GM19240 (cell line): ENCODE measurements at regions not wholly inside any gene's neighbourhood (a gene's known extent, or its start where the extent isn't known, plus 50 kb on each side); places are given as distances from the start of the nearest gene placed in this dataset.

ENCODE experiments used
- DNase-seq: peaks from one replicate; pipeline ENCODE4 v3.0.0; 2011; ENCODE audit warnings: low spot score; ENCODE audit not compliant: insufficient read length

GRCh38 chr12:3996322-3996721 is 123.1 kb upstream of the PARP11 start:
- no peak for DNase-seq

DNA sequence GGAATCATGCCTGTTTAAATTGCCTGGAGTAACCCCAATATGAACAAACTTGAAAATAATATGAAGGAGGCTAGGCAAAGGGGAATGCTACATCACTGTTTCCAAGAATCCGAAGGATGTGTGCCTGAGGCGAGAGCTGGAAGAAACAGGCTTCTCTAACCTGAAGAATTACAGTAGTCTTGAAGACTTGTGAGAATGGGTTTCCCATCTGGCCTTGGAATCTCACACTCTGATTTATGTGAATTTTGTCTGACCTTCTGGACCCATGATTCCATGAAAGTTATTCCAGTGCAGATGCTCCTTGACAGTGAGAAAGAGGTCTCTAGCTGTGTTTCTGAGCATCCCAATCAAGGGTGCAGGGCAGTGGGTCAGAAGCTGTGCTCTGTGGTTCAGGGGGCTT is 122.1 kb upstream of the PARP11 start:
- no peak for DNase-seq

DNA sequence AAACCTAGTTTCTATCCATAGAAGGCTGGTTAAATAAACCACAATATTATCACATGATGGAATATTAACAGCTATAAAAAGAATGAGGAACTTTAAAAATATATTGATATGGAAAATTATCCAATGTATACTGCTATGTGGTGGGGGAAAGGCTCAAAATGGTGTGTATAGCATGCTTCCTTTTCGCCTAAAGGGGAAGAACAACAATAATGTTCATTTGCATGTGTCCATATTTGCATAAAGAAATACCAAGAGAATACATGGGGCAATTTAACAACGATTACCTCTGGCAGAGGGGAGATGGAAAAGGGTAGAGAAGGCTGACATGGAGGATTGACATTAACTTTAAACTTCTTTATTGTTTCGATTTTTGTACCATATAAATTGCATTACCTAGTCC is 121.3 kb upstream of the PARP11 start:
- DNase-seq: no peak

DNA sequence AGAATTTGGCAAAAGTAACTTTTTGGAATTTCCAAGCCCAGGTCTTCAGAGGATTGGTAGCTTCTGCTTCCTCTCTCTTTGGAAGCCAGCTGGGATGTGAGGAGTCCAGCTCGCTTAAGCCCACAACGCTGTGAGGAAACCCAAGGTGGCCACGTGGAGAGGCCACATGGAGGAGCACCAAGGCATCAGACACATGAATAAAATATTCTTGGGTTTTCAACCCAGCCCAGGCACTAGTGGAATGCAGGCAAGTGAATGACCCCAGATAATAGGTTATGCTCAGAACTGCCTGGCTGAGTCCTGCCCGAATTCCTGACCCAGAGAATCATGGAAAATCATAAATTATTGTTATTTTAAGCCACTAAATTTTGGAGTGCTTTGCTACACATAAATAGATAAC is 119.7 kb upstream of the PARP11 start:
- no peak for DNase-seq

GRCh38 chr12:3991798-3992580 is 118.8 kb upstream of the PARP11 start:
- DNase-seq: no peak

- DNase-seq: no peak
These were observed 117.5 kb upstream of the PARP11 start for GRCh38 chr12:3990501-3991280.

- DNase-seq: no peak
These were observed 116.0 kb upstream of the PARP11 start for GRCh38 chr12:3989218-3989550.

- peak; percentile 38 for DNase-seq
These were observed 115.5 kb upstream of the PARP11 start for GRCh38 chr12:3988519-3989217.

DNA sequence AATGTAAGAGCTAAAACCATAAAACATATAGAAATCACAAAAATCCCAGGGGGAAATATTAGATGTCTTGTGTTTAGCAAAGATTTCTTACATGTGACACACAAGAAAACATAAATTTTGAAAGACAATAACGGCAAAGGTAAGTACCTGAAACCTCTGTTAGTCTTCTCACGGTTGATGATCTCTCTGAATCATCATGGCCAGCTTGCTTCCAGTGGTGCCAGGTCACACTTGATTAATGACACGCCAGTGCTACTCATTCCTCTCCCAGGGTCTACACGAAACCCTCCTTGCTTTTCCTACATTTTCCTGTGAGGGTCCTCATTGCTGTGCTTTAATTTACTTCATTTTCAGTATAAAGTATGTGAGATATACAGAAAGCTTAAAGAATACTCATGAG is 114.4 kb upstream of the PARP11 start:
- no peak for DNase-seq

- DNase-seq: no peak
These were observed 107.5 kb upstream of the PARP11 start for GRCh38 chr12:3980504-3981272.

DNA sequence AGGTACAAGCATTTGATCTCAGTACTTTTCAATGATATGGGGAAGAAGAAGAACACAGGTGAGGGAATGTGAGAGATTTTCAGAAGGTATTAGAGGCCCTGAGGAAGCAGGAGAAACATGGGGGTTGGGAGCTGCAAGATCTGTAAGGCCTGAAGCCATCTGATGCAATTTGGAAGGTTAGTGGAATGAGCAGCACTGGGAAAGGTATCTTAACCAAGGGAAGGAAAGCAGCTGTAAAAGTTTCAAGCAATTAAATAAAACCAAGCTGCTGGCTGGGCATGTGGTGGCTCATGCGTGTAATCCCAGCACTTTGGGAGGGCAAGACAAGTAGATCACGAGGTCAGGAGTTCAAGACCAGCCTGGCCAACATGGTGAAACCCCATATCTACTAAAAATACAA is 104.4 kb upstream of the PARP11 start:
- DNase-seq: no peak

DNA sequence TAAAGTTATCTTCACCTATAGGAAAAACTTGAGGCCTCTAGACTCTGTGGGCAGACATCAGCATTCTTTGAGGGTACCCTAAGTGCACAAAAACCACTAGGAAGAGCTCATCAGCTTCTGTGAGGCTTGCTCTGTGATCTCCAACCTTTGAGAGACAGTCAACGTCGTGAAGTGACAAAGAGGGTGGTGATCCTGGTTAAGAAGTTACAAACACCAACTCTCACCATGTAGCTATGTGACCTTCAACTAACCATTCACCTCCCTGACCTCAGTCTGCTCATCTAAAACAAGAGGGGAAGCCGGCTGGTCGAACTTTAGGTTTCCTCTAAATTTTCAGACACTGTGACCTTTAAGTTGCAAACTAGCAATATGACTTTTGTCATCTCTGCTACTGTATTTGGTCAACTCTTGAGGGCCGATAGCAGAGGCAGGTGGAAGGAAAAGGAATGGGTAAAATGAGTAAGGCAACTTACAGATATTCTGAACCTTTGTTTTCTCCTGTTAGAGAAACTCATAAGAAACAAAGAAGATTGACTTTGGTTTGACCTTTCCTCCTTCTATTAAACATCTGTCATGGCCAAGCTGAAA is 103.2 kb upstream of the PARP11 start:
- DNase-seq: no peak

DNA sequence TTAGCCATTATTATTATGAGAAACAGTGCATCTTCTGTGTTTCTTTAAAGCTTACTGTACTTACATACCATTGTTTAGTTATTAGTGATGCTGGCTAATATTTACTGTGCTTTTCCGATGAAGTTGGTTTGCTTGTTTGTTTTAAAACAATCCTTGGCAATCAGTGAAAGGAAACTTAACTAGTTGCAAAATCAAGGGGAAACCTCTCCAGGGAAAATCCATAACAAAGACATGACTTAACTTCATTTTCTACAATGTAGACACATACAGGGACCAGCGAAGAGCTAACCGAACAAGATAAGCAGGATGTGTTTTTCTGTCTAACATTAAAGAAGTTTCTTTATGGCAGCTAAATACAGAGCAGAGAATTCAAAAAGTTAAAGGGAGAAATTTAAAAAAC is 102.5 kb upstream of the PARP11 start:
- no peak for DNase-seq

DNA sequence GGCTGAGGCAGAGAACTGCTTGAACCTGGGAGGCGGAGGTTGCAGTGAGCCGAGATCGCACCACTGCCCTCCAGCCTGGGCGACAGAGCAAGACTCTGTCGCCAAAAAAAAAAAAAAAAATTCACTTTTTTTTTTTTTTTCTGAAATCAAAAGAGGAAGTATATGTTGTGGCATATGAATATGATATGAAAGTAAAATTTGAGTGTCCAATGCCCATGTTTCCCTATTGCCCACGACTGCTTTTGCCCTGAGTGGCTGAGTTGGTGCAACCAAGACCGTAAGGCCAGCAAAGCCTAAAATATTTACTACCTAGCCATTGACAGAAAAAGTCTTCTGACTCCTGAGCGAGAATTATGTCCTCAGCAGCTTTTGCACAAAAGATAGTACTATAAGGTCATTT is 101.7 kb upstream of the PARP11 start:
- no peak for DNase-seq

DNA sequence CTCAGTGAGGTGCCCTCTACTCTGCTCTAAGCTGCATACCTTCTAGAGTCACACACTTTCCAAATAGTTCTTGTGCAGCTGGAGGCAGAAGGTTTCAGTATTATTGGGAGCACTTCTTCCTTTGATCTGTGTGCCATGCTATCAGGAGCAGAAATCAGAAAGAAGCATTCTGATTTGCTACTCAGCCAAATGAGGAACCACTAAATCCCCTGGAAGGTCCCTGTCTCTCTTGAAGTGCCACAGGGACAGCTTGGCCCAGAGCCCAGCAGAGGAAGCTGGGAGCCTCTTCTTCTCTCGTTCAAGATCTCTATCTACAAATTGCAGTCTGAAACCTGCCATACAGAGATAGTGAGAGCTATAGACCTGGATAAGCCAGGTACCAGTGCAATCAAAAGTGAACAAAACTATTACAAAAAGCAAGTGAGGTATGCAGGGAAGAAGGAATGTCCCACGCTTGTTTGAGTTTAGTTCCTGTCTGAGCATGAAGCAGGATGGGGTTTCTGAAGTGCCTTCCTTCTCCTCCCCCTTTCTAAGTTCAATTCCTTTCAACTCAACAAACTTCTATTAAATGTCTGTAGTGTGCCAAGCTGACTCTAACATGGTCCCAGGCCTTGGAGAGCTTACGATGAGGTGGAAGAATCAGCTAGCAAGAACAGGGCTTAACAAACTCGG is 100.9 kb upstream of the PARP11 start:
- DNase-seq: no peak

GRCh38 chr12:3973269-3973884 is 100.2 kb upstream of the PARP11 start:
- no peak for DNase-seq

DNA sequence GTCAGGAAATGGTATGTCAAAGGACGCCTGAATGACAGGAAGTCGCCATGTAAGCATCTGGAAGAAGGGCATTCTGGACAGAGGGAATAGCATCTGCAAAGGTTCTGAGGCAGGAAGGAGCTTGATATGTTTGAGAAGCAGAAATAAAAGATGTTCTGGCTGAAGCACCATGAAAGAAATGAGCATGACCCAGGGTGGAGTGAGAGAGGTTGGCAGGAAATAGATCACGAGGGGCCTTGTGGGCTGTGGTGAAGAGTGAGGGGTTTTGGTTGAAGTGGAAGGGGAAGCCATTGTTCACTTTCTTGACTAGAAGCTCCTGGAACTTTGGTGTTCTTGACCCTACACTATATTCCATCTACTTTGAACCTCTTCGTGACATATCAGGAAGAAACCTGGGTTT is 99.4 kb upstream of the PARP11 start:
- no peak for DNase-seq

DNA sequence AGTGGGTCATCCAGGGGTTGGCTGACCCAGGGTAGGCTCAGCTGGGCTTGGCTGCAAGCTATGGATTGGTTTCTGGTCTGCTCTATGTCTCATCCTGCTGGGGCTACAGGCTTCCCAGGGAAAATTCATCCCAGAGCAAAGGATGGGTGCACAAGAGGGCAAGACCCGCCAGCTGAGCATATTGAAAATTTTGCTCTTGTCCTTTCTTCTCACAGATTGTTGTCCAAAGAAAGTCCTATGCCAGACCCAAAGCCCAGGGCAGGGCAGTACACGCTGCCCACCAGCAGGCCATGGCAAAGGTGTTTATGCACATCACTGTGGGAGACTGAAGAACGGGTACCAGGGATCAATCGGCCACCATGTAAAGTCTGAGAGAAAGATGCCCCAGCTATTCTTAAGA is 95.3 kb upstream of the PARP11 start:
- no peak for DNase-seq

- no peak for DNase-seq
These were observed 94.5 kb upstream of the PARP11 start for GRCh38 chr12:3967556-3968160.

- DNase-seq: no peak
These were observed 93.2 kb upstream of the PARP11 start for GRCh38 chr12:3966376-3966775.
